ENCODE measurements at regions not wholly inside any gene's neighbourhood (a gene's known extent, or its start where the extent isn't known, plus 50 kb on each side); places are given as distances from the start of the nearest gene placed in this dataset.

DNA sequence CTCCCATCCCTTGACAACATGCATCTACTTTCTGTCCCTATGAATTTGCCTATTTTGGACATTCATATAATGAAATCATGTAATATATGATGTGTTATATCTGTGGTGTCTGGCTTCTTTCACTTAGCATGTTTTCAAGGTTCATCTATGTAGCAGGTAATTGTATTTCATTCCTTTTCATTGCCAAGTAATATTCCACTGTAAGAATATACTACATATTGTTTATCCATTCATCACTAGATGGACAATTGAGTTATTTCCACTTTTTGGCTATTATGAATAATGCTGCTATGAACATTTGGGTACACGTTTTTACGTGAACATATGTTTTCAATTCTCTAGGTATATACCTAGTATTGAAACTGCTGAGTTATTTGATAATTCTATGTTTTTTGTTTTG, 238.2 kb downstream of the PTEN start:
- TF ChIP-seq, protein P1, sequence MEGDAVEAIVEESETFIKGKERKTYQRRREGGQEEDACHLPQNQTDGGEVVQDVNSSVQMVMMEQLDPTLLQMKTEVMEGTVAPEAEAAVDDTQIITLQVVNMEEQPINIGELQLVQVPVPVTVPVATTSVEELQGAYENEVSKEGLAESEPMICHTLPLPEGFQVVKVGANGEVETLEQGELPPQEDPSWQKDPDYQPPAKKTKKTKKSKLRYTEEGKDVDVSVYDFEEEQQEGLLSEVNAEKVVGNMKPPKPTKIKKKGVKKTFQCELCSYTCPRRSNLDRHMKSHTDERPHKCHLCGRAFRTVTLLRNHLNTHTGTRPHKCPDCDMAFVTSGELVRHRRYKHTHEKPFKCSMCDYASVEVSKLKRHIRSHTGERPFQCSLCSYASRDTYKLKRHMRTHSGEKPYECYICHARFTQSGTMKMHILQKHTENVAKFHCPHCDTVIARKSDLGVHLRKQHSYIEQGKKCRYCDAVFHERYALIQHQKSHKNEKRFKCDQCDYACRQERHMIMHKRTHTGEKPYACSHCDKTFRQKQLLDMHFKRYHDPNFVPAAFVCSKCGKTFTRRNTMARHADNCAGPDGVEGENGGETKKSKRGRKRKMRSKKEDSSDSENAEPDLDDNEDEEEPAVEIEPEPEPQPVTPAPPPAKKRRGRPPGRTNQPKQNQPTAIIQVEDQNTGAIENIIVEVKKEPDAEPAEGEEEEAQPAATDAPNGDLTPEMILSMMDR (IDR thresholded peaks at IDR 0.05): no peak
- no peak for TF ChIP-seq EZH2 (IDR thresholded peaks at IDR 0.05; ENCODE audit: borderline replicate concordance, insufficient read depth, low read depth, low read length, poor library complexity, severe bottlenecking)
- H3K9me3 ChIP-seq (ENCODE audit: control extremely low read depth in 1 of 3, control insufficient read depth in 2 of 3, insufficient read depth in 1 of 3, low read length in 2 of 3): no peaks in the 10 kb centered on the region
- no peak overlapping the region for H3K27ac ChIP-seq (ENCODE audit: low read length in 2 of 2)
- Mint-ChIP-seq H3K27ac (no peak overlapping the region), H3K4me1 (peaks cover 37% of the 10 kb centered on the region), H3K27me3 (no peaks in the 10 kb centered on the region), H3K4me3 (no peak overlapping the region), H3K9me3 (ENCODE audit: insufficient read depth) (no peaks in the 10 kb centered on the region)
- H3K36me3 ChIP-seq (replicated peaks in 1 of 2; ENCODE audit: control extremely low read depth in 1 of 2, control insufficient read depth in 1 of 2, extremely low read depth in 1 of 2, insufficient read depth in 2 of 2, low read length in 1 of 2): no peaks in the 10 kb centered on the region
- H3K79me2 ChIP-seq (ENCODE audit: control insufficient read depth, insufficient read depth, low read length): no peaks in the 10 kb centered on the region
- DNase-seq (no peak), ATAC-seq (ENCODE audit: low read depth) (no peak)
- H3K4me3 ChIP-seq (ENCODE audit: control extremely low read depth in 1 of 5, extremely low read depth in 1 of 5, insufficient read depth in 1 of 5, low read depth in 2 of 5, low read length in 4 of 5): no peak overlapping the region
- ChIA-PET CTCF (interaction anchor here (0.6 kb wide), 1 partner anchor 1037 kb away, joined by 3 read pairs; no protein-coding TSS in a partner anchor), POLR2A (no interaction called here)
- H3K4me1 ChIP-seq (ENCODE audit: control insufficient read depth in 2 of 2, insufficient read depth in 2 of 2, low read length in 2 of 2): peaks cover 25 to 34% of the 10 kb centered on the region in 2 donors
- no peak overlapping the region for H3K4me2 ChIP-seq (replicated peaks; ENCODE audit: low read depth, low read length, poor library complexity, severe bottlenecking)
- no CpG with 5 or more reads among the region's 2 CpGs for WGBS (ENCODE audit: insufficient coverage)
- no peak overlapping the region for H2AFZ ChIP-seq (ENCODE audit: insufficient read depth, low read depth, low read length, poor library complexity, severe bottlenecking)
- H3K9ac ChIP-seq (ENCODE audit: low read length): no peak overlapping the region
- no peaks in the 10 kb centered on the region for H3K27me3 ChIP-seq (replicated peaks in 1 of 4; ENCODE audit: control extremely low read depth in 1 of 4, control insufficient read depth in 3 of 4, insufficient read depth in 4 of 4, low read length in 3 of 4)
- no peaks in the 10 kb centered on the region for H4K20me1 ChIP-seq (ENCODE audit: control insufficient read depth, insufficient read depth, low read length, poor library complexity, severe bottlenecking)
- intact Hi-C loops (cut with micrococcal nuclease): loop anchor here (2.0 kb wide), 1 partner anchor 15 kb away; no protein-coding TSS in a partner anchor

DNA sequence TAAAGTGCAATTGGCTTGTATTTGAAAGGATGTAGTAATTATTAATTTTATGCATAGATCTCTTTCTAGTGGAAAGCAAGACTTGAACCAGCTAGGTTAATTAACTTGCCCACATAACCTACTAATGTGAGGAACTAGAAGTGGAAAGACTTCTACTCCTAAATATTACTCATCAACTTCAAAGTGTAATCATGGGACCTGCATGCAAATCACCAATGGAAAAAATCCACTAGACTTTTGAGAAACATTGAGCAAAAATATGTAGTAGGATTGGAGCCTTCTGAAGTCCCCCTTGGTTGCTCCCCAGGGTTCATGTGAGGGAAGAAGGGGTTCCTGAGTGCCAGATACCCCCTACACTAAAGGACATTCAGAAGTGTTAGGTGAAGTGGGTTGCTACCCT, 240.2 kb downstream of the PTEN start:
- ChIA-PET POLR2A (no interaction called here), CTCF (no interaction called here)
- no peak overlapping the region for H3K4me2 ChIP-seq (replicated peaks; ENCODE audit: low read depth, low read length, poor library complexity, severe bottlenecking)
- no peak for TF ChIP-seq EZH2 (IDR thresholded peaks at IDR 0.05; ENCODE audit: borderline replicate concordance, insufficient read depth, low read depth, low read length, poor library complexity, severe bottlenecking)
- TF ChIP-seq, protein P1 (IDR thresholded peaks at IDR 0.05): no peak
- H3K4me3 ChIP-seq (ENCODE audit: control extremely low read depth in 1 of 5, extremely low read depth in 1 of 5, insufficient read depth in 1 of 5, low read depth in 2 of 5, low read length in 4 of 5): peak overlapping the region in 1 of 5 experiments; percentile 57
- no peak overlapping the region for H3K9ac ChIP-seq (ENCODE audit: low read length)
- DNase-seq: no peak
- H4K20me1 ChIP-seq (ENCODE audit: control insufficient read depth, insufficient read depth, low read length, poor library complexity, severe bottlenecking): no peaks in the 10 kb centered on the region
- no peaks in the 10 kb centered on the region for H3K36me3 ChIP-seq (replicated peaks in 1 of 2; ENCODE audit: control extremely low read depth in 1 of 2, control insufficient read depth in 1 of 2, extremely low read depth in 1 of 2, insufficient read depth in 2 of 2, low read length in 1 of 2)
- Mint-ChIP-seq H3K4me1 (peaks cover 56% of the 10 kb centered on the region), H3K9me3 (ENCODE audit: insufficient read depth) (no peaks in the 10 kb centered on the region), H3K4me3 (no peak overlapping the region), H3K27me3 (no peaks in the 10 kb centered on the region), H3K27ac (no peak overlapping the region)
- no peak overlapping the region for H3K27ac ChIP-seq (ENCODE audit: low read length in 2 of 2)
- intact Hi-C loops (cut with micrococcal nuclease): no loop called here
- peaks cover 44 to 53% of the 10 kb centered on the region in 2 donors for H3K4me1 ChIP-seq (ENCODE audit: control insufficient read depth in 2 of 2, insufficient read depth in 2 of 2, low read length in 2 of 2)
- no peaks in the 10 kb centered on the region for H3K79me2 ChIP-seq (ENCODE audit: control insufficient read depth, insufficient read depth, low read length)
- no peaks in the 10 kb centered on the region for H3K9me3 ChIP-seq (ENCODE audit: control extremely low read depth in 1 of 3, control insufficient read depth in 2 of 3, insufficient read depth in 1 of 3, low read length in 2 of 3)
- ATAC-seq (ENCODE audit: low read depth): no peak
- H3K27me3 ChIP-seq (replicated peaks in 1 of 4; ENCODE audit: control extremely low read depth in 1 of 4, control insufficient read depth in 3 of 4, insufficient read depth in 4 of 4, low read length in 3 of 4): no peaks in the 10 kb centered on the region
- H2AFZ ChIP-seq (ENCODE audit: insufficient read depth, low read depth, low read length, poor library complexity, severe bottlenecking): no peak overlapping the region

All from B cell (primary cell).